Right lobe of liver (tissue), 6 donors: ENCODE measurements at regions not wholly inside any gene's neighbourhood (a gene's known extent, or its start where the extent isn't known, plus 50 kb on each side); places are given as distances from the start of the nearest gene placed in this dataset.

Experiments used
- ATAC-seq, 4 donors: fragments of 200-7000 bp; cut with Tn5 transposase; one replicate each; pipeline ENCODE4 v1.9.1; 2020; ENCODE audit warnings: mild to moderate bottlenecking in 4 of 4, moderate library complexity in 4 of 4
- DNase-seq, 3 donors: peaks; one replicate each; pipeline ENCODE4 v3.0.0-alpha.2; 2020
- H3K27ac ChIP-seq, 3 donors: fragments of 200-600 bp; one replicate each; pipeline ENCODE4 v1.8.0; 2022
- H3K27me3 ChIP-seq, 2 donors: fragments of 200-600 bp; one replicate each; pipeline ENCODE4 v1.8.0; 2022
- H3K36me3 ChIP-seq, 4 donors: fragments of 200-600 bp; sonication (generic) in 1 of 4; one replicate each; pipeline versions ENCODE4 v1.5.1 to v1.8.0; 2017 to 2022; ENCODE audit warnings: control low read depth in 1 of 4
- H3K4me1 ChIP-seq, 4 donors: fragments of 200-600 bp; sonication (generic) in 1 of 4; one replicate each; pipeline versions ENCODE4 v1.5.1 to v1.8.0; 2017 to 2022; ENCODE audit warnings: control low read depth in 1 of 4
- H3K4me3 ChIP-seq, 3 donors: fragments of 200-600 bp; one replicate each; pipeline ENCODE4 v1.8.0; 2022
- H3K9me3 ChIP-seq, 4 donors: fragments of 200-600 bp; sonication (generic) in 1 of 4; one replicate each; pipeline versions ENCODE4 v1.5.1 to v1.8.0; 2017 to 2022; ENCODE audit warnings: control low read depth in 1 of 4
- POLR2A ChIP-seq: fragments of 450-650 bp; IDR thresholded peaks from one replicate; pipeline ENCODE4 v1.6.1; 2017; ENCODE audit warnings: antibody characterized with exemption, mild to moderate bottlenecking
- WGBS: methylation state at CpG from one replicate; pipeline ENCODE4 v1.1.6; 2018; ENCODE audit warnings: low coverage, low lambda C conversion rate; ENCODE audit not compliant: insufficient coverage; ENCODE audit errors: missing lambda C conversion rate; 5-methylcytosine and 5-hydroxymethylcytosine counted together
- intact Hi-C, 2 donors: fragments of 100-400 bp; cut with DNase I; formaldehyde crosslinking; loops; one replicate each; pipeline versions ENCODE4 v1.11.2 to v1.14.1; 2022
- TF ChIP-seq, protein P1 (sequence below), 4 donors: fragments of 200-600 bp in 3 of 4; fragments of 450-650 bp in 1 of 4; IDR thresholded peaks; one replicate each; pipeline versions ENCODE4 v1.5.1 to v1.8.0; 2016 to 2022; ENCODE audit warnings: antibody characterized with exemption in 4 of 4, mild to moderate bottlenecking in 2 of 4
- donor health status: DM: no; HTN: yes; CAD: no.
- donor health status: DM: no; HTN: no; CAD: no.
- donor health status: DM: no; HTN: no; CAD: no.
- donor health status: DM: no; HTN: yes; CAD: no.
- donor health status: DM: no; HTN: yes; CAD: no.

DNA sequence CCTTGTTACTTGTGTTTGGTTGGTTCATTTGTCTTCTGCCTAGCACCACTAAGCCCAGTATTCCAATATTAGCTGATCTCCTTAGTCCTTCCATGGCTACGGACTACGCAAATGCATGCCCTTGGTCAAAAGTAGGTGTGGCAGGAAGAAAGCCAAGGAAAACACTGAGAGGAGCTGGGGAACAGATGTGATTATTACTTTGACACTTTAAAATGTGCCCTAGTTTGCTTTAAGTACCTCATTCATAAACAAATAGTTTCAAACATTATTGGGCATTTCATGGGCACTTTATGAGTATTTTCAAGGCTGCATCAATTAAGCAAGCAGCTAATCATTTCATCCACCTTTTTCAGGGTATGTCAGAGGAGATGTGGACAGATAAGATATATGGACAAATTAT lies 60.1 kb upstream of the HDDC2 start:
- H3K4me1 ChIP-seq, result peaks cover 0 to 8% (median 4%) of the 10 kb centered on the region in 4 donors
- no peaks in the 10 kb centered on the region for H3K36me3 ChIP-seq
- no peak overlapping the region for H3K27ac ChIP-seq
- DNase-seq (no peak), ATAC-seq (no peak)
- intact Hi-C loops, result no loop called here
- 92% methylated on average over 2 of the region's 2 CpGs for WGBS
- no peak overlapping the region for H3K4me3 ChIP-seq
- TF ChIP-seq POLR2A, result no peak
- TF ChIP-seq, protein P1, sequence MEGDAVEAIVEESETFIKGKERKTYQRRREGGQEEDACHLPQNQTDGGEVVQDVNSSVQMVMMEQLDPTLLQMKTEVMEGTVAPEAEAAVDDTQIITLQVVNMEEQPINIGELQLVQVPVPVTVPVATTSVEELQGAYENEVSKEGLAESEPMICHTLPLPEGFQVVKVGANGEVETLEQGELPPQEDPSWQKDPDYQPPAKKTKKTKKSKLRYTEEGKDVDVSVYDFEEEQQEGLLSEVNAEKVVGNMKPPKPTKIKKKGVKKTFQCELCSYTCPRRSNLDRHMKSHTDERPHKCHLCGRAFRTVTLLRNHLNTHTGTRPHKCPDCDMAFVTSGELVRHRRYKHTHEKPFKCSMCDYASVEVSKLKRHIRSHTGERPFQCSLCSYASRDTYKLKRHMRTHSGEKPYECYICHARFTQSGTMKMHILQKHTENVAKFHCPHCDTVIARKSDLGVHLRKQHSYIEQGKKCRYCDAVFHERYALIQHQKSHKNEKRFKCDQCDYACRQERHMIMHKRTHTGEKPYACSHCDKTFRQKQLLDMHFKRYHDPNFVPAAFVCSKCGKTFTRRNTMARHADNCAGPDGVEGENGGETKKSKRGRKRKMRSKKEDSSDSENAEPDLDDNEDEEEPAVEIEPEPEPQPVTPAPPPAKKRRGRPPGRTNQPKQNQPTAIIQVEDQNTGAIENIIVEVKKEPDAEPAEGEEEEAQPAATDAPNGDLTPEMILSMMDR (IDR thresholded peaks at IDR 0.05), result no peak
- no peaks in the 10 kb centered on the region for H3K9me3 ChIP-seq
- H3K27me3 ChIP-seq, result no peaks in the 10 kb centered on the region

DNA sequence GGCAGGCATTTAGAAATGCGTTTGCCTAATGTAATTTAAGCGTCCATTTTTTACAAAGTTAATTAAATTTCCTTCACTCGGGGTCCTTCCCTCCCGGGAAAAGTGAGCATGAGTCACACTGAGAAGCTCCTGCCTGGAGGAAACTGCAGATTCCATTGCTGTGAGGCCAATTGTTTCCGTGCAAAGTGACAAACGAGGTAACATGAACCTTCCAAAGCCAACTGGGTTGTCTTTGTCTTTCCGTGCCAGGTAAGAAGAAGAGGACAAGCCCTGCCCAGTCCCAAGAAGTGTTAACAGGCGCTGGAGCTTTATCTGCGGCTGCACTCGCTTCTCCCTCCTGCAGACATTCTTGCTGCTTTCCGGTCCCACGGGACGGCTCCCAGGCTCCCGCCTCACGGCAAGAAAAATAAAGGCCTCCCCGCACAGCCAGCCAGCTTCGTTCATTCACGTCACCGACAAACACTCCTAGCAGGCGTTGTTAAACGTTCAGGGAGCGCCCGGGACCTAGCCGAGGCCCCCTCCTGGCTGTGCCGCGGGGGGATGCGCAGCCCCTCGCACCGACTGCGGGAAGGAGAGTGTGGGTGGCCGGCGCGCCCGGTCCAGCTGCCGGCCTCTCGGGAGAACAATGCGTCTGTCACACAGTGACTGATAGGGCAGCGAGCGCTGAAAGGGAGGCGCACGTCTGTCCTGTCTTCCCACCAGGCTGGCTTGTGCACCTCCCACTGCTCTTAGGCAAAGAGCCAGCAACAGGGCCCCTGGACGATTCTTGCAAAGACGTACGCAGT lies 61.5 kb upstream of the HDDC2 start:
- Histone ChIP-seq H3K4me1 (peaks cover 0 to 8% (median 4%) of the 10 kb centered on the region in 4 donors), H3K36me3 (no peaks in the 10 kb centered on the region), H3K4me3 (peak overlapping the region; percentile 29 to 43 (median 35)), H3K27ac (no peak overlapping the region), H3K27me3 (no peaks in the 10 kb centered on the region), H3K9me3 (no peaks in the 10 kb centered on the region)
- DNase-seq (peak; percentile 43 to 59 (median 47)), ATAC-seq (peak; percentile 84 to 90 (median 88))
- WGBS, result 2% methylated on average over 34 of the region's 44 CpGs
- intact Hi-C loops, result no loop called here
- TF ChIP-seq POLR2A, result no peak
- TF ChIP-seq, protein P1 (IDR thresholded peaks at IDR 0.05), result no peak

DNA sequence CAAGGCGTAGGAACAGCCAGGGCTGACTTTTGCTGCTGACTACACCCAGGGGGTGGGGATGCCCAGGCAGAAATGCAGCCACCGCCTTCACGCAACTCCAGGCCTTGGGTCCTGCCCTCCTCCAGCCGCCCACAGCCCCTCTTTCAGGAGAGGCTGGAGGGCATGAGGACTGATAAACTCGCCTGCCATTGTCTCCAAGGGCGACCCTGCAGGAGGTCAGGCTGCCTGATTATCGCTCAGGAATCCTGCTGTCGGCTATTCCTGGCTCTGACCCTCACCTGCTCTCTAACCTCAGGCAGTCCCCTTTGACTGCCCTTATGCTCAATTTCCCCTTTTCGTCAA lies 62.0 kb upstream of the HDDC2 start:
- H3K36me3 ChIP-seq, result no peaks in the 10 kb centered on the region
- TF ChIP-seq, protein P1 (IDR thresholded peaks at IDR 0.05), result no peak
- TF ChIP-seq POLR2A, result no peak
- H3K4me1 ChIP-seq, result peaks cover 0 to 8% (median 4%) of the 10 kb centered on the region in 4 donors
- H3K4me3 ChIP-seq, result peak overlapping the region in 1 of 3 donors; percentile 43
- no peak overlapping the region for H3K27ac ChIP-seq
- intact Hi-C loops, result no loop called here
- H3K9me3 ChIP-seq, result no peaks in the 10 kb centered on the region
- no peaks in the 10 kb centered on the region for H3K27me3 ChIP-seq
- 35% methylated on average over 3 of the region's 9 CpGs for WGBS
- DNase-seq (no peak), ATAC-seq (peak in 2 of 4 donors; percentile 18 to 35)

GRCh38 chr6:125365230-125365629 lies 63.5 kb upstream of the HDDC2 start:
- no peaks in the 10 kb centered on the region for H3K36me3 ChIP-seq
- intact Hi-C loops, result no loop called here
- no peak for TF ChIP-seq POLR2A
- no peak overlapping the region for H3K27ac ChIP-seq
- no peaks in the 10 kb centered on the region for H3K9me3 ChIP-seq
- H3K4me1 ChIP-seq, result peaks cover 0 to 8% (median 4%) of the 10 kb centered on the region in 4 donors
- no peak overlapping the region for H3K4me3 ChIP-seq
- no peaks in the 10 kb centered on the region for H3K27me3 ChIP-seq
- 70% methylated on average over 5 of the region's 5 CpGs for WGBS
- no peak for ATAC-seq
- no peak for DNase-seq

DNA sequence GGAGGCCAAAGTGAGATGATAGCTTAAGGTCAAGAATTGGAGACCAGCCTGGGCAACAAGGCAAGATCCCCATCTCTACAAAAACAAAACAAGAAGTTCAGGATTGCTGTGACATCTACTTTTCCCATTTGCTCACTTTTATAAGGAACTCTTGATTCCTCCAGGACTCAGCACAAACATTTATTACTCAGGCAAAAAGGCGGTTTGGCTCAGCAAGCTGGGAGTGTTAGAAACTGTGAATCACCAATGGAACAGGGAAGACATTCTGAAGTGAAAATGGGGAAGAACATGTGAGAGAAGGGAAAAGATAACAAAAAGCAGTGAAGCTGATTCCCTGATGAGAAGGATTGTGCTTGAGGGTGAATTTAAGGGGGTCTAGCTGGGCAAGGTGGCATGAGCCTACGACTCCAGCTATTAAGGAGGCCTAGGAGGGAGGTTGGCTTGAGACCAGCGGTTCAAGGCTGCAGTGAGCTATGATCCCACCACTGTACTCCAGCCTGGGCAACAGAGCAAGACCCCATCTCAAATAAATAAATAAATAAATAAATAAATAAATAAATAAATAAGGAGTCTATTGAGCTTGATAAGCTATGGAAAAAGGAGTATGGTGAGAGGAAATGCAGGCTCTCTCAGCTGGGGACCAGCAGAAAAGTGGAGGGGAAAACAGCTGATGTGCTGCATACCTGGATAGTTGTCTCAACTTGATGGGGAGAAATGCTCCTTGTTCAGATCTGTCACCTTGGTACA lies 65.4 kb upstream of the HDDC2 start:
- TF ChIP-seq, protein P1 (IDR thresholded peaks at IDR 0.05), result no peak
- TF ChIP-seq POLR2A, result no peak
- Histone ChIP-seq H3K4me1 (peaks cover 0 to 8% (median 4%) of the 10 kb centered on the region in 4 donors), H3K27ac (no peak overlapping the region), H3K4me3 (no peak overlapping the region), H3K36me3 (no peaks in the 10 kb centered on the region), H3K27me3 (no peaks in the 10 kb centered on the region), H3K9me3 (no peaks in the 10 kb centered on the region)
- DNase-seq (no peak), ATAC-seq (no peak)
- 93% methylated on average over 3 of the region's 3 CpGs for WGBS
- intact Hi-C loops, result no loop called here
